Activated naive CD4-positive, alpha-beta T cell treated with anti-CD3 and anti-CD28 coated beads, Interleukin-2, amount 50 U/mL, for 72 hours (primary cell): ENCODE measurements at regions not wholly inside any gene's neighbourhood (a gene's known extent, or its start where the extent isn't known, plus 50 kb on each side); places are given as distances from the start of the nearest gene placed in this dataset.

Experiments
- ATAC-seq, 2 donors: fragments of 150-1000 bp; cut with Tn5 transposase; 2 replicates each; pipeline ENCODE4 v1.10.0; 2021; ENCODE audit warnings: mild to moderate bottlenecking in 2 of 2, moderate library complexity in 2 of 2
- DNase-seq, 2 donors: peaks; one replicate each; pipeline ENCODE4 v3.0.0; 2021 to 2022; ENCODE audit warnings: low spot score in 2 of 2
- H3K27ac Mint-ChIP-seq, 2 donors: one replicate each; pipeline ENCODE4 v1.8.0; 2022; ENCODE audit warnings: mild to moderate bottlenecking in 2 of 2, mixed read lengths in 2 of 2
- H3K36me3 Mint-ChIP-seq, 2 donors: one replicate each; pipeline ENCODE4 v1.8.0; 2022; ENCODE audit warnings: mixed read lengths in 2 of 2
- H3K9me3 Mint-ChIP-seq, 2 donors: one replicate each; pipeline ENCODE4 v1.8.0; 2022; ENCODE audit warnings: mixed read lengths in 2 of 2

GRCh38 chr18:51653507-51654213 is 456.2 kb upstream of the MEX3C start:
- no peaks in the 10 kb centered on the region for H3K36me3 Mint-ChIP-seq
- H3K9me3 Mint-ChIP-seq, result no peaks in the 10 kb centered on the region

GRCh38 chr18:51654488-51655326 is 457.2 kb upstream of the MEX3C start:
- DNase-seq (no peak), ATAC-seq (no peak)
- Mint-ChIP-seq H3K9me3 (no peaks in the 10 kb centered on the region), H3K36me3 (no peaks in the 10 kb centered on the region), H3K27ac (no peak overlapping the region)

More at GRCh38 chr18:51653507-51654213, 456.2 kb upstream of the MEX3C start:
- ATAC-seq (no peak), DNase-seq (no peak)
- no peak overlapping the region for H3K27ac Mint-ChIP-seq

DNA sequence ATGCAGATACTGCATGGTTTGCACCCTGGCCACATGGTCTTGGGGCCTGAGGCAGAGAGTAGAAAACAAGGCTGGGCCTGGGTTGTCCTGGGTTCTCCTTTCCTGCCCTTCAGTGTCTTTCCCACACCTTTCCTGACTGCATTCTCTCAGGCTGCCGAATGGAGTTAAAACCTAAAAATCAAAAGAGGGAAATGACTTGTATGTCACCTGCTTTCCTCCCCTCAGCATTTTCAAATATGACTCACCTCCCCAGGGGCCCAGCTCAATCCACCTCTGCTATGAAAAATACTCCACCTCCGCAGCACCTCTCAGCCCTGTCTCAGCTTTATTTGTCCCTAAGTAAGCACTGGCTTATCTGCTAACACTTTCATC is 457.8 kb upstream of the MEX3C start:
- Mint-ChIP-seq H3K27ac (no peak overlapping the region), H3K36me3 (no peaks in the 10 kb centered on the region), H3K9me3 (no peaks in the 10 kb centered on the region)
- DNase-seq, result no peak
- ATAC-seq, result peak in 1 of 2 donors; percentile 26

DNA sequence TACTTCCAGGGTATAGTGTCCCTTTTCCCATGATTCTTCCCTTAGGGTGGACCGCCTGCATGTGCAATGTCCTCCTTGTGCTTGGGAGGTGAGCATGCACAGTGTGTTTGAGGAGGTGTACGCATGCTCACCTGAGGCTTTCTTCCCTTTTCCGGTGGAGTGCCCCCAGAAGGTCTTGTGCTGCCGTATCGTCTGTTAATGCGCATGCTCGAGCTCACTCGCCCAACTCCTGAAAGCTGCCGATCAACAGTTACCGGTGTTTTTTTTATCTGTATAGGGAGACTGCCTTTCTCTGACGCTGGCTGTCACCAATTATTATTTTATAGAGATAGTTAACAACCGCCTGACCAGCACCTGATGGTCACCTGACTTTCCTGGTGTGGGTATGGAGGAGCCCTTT is 458.8 kb upstream of the MEX3C start:
- DNase-seq (no peak), ATAC-seq (no peak)
- Mint-ChIP-seq H3K27ac (no peak overlapping the region), H3K36me3 (no peaks in the 10 kb centered on the region), H3K9me3 (no peaks in the 10 kb centered on the region)

DNA sequence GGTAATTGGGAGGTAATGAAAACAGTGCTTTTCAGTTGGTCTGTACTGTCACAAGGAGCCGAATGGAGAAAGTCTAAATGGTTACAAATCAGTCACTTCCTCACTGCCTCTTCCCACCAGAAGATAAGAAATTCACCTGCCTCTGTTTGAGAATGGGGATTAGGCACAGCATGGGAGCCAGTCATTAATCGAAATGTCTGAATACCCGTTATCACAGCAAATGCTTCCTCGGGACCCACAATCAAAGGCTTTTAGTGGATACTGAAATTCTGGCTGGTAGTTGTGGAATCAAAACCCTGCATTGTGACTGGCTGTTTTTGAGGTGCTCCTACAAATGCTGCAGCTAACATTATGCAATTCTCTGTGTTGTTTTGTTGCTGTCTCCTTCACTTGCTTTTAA is 461.0 kb upstream of the MEX3C start:
- H3K27ac Mint-ChIP-seq, result no peak overlapping the region
- DNase-seq, result no peak

GRCh38 chr18:51659781-51660180 is 462.3 kb upstream of the MEX3C start:
- no peak overlapping the region for H3K27ac Mint-ChIP-seq
- no peak for DNase-seq
- H3K9me3 Mint-ChIP-seq, result no peaks in the 10 kb centered on the region
- H3K36me3 Mint-ChIP-seq, result no peaks in the 10 kb centered on the region
- ATAC-seq, result no peak

More for the DNA sequence above, 461.0 kb upstream of the MEX3C start:
- H3K9me3 Mint-ChIP-seq, result no peaks in the 10 kb centered on the region
- no peak for ATAC-seq
- no peaks in the 10 kb centered on the region for H3K36me3 Mint-ChIP-seq

- DNase-seq (no peak), ATAC-seq (no peak)
- Mint-ChIP-seq H3K36me3 (no peaks in the 10 kb centered on the region), H3K27ac (no peak overlapping the region), H3K9me3 (no peaks in the 10 kb centered on the region)
These were observed 462.8 kb upstream of the MEX3C start for GRCh38 chr18:51660188-51660715.

DNA sequence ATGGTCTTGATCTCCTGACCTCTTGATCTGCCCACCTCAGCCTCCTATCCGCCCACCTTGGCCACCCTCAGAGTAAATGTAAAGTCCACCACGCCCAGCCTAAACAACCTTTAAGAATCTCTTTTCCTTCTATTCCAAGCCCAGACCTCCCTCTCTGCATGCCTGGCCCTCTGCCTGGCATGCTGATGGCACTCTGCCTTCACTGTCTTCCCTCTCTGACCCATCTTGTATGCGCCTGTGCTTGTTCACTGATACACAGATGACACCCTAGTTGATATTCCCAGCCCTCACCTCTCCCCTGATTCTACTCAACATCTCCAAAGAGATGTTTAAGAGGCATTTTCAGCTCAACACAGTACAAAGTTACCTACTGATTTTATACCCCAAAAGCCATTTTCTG is 466.8 kb upstream of the MEX3C start:
- no peak for DNase-seq
- Mint-ChIP-seq H3K36me3 (no peaks in the 10 kb centered on the region), H3K27ac (no peak overlapping the region), H3K9me3 (no peaks in the 10 kb centered on the region)
- no peak for ATAC-seq

DNA sequence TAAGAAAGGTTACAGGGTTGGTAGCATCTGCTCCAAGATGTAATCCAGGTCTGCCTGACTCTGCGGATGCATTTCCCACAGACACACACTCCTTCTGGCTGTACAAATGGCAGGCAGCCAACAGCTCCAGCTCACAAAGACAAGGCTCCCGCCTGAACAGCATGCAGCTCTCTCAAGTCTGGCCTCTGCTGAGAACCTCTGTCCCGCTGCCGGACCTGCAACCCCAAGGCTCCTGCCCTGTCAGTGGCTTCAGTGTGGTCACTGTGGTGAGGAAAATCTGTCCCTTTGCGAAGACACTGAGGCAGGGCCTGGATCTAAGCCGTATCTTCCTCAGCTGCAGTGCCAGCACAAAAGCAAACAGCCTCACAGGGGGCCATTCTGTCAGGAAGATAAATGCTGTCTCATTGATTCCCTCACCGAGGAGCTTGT is 469.3 kb upstream of the MEX3C start:
- peaks cover 0 to 4% of the 10 kb centered on the region in 2 donors for H3K9me3 Mint-ChIP-seq
- DNase-seq, result no peak
- ATAC-seq, result no peak
- no peaks in the 10 kb centered on the region for H3K36me3 Mint-ChIP-seq
- no peak overlapping the region for H3K27ac Mint-ChIP-seq

GRCh38 chr18:51668101-51668500 is 470.6 kb upstream of the MEX3C start:
- ATAC-seq (peak in 1 of 2 donors; percentile 46), DNase-seq (peak in 1 of 2 donors; percentile 66)
- H3K27ac Mint-ChIP-seq, result no peak overlapping the region

DNA sequence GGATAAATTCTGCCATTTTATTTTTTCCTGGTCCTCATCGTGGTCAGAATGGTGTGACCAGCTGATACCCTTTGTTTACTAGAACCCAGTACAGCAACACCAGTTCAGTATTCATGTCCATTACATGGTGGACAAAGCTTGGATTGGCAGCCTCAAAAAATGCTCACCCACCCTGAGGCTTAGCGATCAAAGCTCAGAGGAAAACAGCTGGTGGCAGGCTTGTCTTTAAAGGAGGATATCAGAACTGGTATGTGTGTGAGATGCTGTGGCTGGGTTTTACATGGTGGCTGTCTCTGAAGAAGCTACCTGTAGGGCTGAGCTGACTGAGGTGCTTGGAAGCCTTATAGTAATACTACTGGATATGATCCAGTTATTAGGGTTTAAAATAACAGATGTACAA is 471.1 kb upstream of the MEX3C start:
- Mint-ChIP-seq H3K27ac (no peak overlapping the region), H3K36me3 (no peaks in the 10 kb centered on the region), H3K9me3 (peaks cover 4% of the 10 kb centered on the region in 2 donors)
- ATAC-seq (no peak), DNase-seq (no peak)

More at GRCh38 chr18:51668101-51668500, 470.6 kb upstream of the MEX3C start:
- H3K36me3 Mint-ChIP-seq, result no peaks in the 10 kb centered on the region
- H3K9me3 Mint-ChIP-seq, result peaks cover 0 to 4% of the 10 kb centered on the region in 2 donors

GRCh38 chr18:51686590-51686989 is 489.1 kb upstream of the MEX3C start:
- ATAC-seq, result no peak
- peaks cover 0 to under 1% of the 10 kb centered on the region in 2 donors for H3K36me3 Mint-ChIP-seq

DNA sequence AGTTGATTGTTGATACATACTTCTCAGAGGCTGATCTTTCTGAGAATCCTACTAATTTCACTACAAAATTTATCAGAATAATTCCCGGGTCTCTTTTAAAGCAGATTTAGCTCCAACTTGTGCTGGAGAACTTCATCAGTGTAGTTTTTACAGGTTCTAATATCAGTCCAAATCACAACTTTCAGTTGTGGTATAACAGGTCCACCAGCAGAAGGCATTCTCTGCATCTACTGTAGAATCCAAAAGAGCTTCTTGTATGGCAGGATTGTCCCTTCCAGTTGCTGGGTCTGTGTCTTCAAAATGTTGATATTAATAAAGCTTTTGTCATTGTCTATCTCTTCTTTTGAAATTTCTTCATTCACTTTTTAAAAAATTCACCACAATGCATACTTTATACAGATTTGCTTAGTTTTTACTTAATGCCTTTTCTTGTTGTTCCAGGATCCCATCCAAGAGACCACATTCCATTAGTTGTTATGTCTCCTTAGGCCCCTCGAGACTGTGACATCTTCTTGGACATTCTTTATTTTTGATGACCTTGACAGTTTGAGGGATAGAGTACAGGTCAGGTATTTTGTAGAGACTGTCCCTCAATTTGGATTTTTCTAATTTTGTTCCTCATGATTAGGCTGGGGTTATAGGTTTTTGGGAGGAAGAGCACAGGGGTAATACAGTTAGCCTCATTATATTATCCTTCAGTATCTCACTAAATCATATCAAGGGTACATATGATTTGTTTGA is 490.5 kb upstream of the MEX3C start:
- H3K36me3 Mint-ChIP-seq, result no peaks in the 10 kb centered on the region

More at GRCh38 chr18:51686590-51686989, 489.1 kb upstream of the MEX3C start:
- DNase-seq, result no peak
- Mint-ChIP-seq H3K9me3 (peaks cover 10 to 11% of the 10 kb centered on the region in 2 donors), H3K27ac (no peak overlapping the region)

GRCh38 chr18:51692612-51693011 is 495.1 kb upstream of the MEX3C start:
- H3K36me3 Mint-ChIP-seq, result no peaks in the 10 kb centered on the region
- no peak for ATAC-seq
- DNase-seq, result no peak
- H3K9me3 Mint-ChIP-seq, result peaks cover 11% of the 10 kb centered on the region in 2 donors
- H3K27ac Mint-ChIP-seq, result no peak overlapping the region

More for the DNA sequence above, 490.5 kb upstream of the MEX3C start:
- H3K9me3 Mint-ChIP-seq, result no peaks in the 10 kb centered on the region
- DNase-seq (no peak), ATAC-seq (no peak)
- no peak overlapping the region for H3K27ac Mint-ChIP-seq

DNA sequence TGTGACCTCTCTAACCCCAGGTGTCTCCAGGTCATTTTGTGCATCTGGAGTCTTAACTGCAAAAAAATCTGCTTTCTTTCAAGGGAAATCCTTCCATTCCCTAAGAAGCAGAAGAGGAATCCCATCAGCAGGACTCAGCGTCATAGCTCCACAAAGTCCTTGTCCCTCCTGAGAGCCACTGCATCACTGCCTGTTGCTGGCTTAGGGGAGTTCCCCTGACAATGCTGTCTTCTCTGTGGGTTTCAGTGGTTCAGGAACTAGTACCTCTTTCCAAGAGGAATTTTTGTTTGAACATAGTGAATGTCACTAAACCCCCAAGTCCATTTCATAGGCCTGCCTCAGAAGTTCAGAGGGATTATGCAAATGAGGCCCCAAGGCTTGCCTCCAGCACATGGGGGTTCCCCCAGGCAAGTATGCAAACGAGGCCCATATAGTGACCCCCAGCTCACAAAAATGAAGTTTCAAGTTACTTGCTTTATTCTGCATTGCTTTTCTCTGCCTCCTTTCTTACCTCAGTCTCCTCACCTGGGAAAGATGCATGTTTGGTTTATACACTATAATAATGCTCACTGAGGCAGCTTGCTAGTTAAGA is 513.9 kb upstream of the MEX3C start:
- no peak for ATAC-seq
- Mint-ChIP-seq H3K9me3 (peaks cover 29 to 43% of the 10 kb centered on the region in 2 donors), H3K27ac (no peak overlapping the region), H3K36me3 (peaks cover 10 to 23% of the 10 kb centered on the region in 2 donors)
- DNase-seq, result no peak

- DNase-seq (no peak), ATAC-seq (no peak)
- Mint-ChIP-seq H3K9me3 (peaks cover 18 to 31% of the 10 kb centered on the region in 2 donors), H3K27ac (no peak overlapping the region), H3K36me3 (peaks cover 0 to 13% of the 10 kb centered on the region in 2 donors)
These were observed 515.3 kb upstream of the MEX3C start for GRCh38 chr18:51712821-51713220.
